Heart right ventricle (tissue), 16 donors: ENCODE measurements at regions not wholly inside any gene's neighbourhood (a gene's known extent, or its start where the extent isn't known, plus 50 kb on each side); places are given as distances from the start of the nearest gene placed in this dataset.

Experiments
- ATAC-seq, 8 donors: fragments of 200-7000 bp; cut with Tn5 transposase; one replicate each; pipeline ENCODE4 v1.9.1; 2020; ENCODE audit warnings: mild to moderate bottlenecking in 8 of 8, moderate library complexity in 8 of 8, moderate number of reproducible peaks in 1 of 8
- DNase-seq, 2 donors: peaks; one replicate each; pipeline ENCODE4 v3.0.0-alpha.2; 2020
- H3K27ac ChIP-seq, 10 donors: fragments of 200-600 bp; sonication (generic) in 2 of 10; one replicate each; pipeline versions ENCODE4 v1.5.0 to v1.8.0; 2020 to 2022; ENCODE audit warnings: mild to moderate bottlenecking in 3 of 10
- H3K27me3 ChIP-seq, 7 donors: fragments of 200-600 bp; one replicate each; pipeline ENCODE4 v1.8.0; 2021 to 2022; ENCODE audit warnings: mild to moderate bottlenecking in 2 of 7
- H3K36me3 ChIP-seq, 9 donors: fragments of 200-600 bp; sonication (generic) in 1 of 9; one replicate each; pipeline versions ENCODE4 v1.5.0 to v1.8.0; 2020 to 2022; ENCODE audit warnings: mild to moderate bottlenecking in 2 of 9
- H3K4me1 ChIP-seq, 9 donors: fragments of 200-600 bp; sonication (generic) in 1 of 9; one replicate each; pipeline versions ENCODE4 v1.5.0 to v1.8.0; 2020 to 2022; ENCODE audit warnings: mild to moderate bottlenecking in 4 of 9
- H3K4me3 ChIP-seq, 10 donors: fragments of 200-600 bp; sonication (generic) in 2 of 10; one replicate each; pipeline versions ENCODE4 v1.5.0 to v1.8.0; 2020 to 2022; ENCODE audit warnings: mild to moderate bottlenecking in 7 of 10, moderate library complexity in 2 of 10
- H3K9me3 ChIP-seq, 11 donors: fragments of 200-600 bp in 10 of 11; sonication (generic) in 2 of 11; one replicate each; pipeline versions ENCODE4 v1.5.0 to v1.8.0; 2013 to 2022; ENCODE audit warnings: mild to moderate bottlenecking in 2 of 11, control low read depth in 1 of 11, moderate library complexity in 1 of 11
- CTCF ChIP-seq, 9 donors: fragments of 200-600 bp; sonication (generic) in 2 of 9; IDR thresholded peaks; one replicate each; pipeline versions ENCODE4 v1.5.0 to v1.8.0; 2021 to 2022; ENCODE audit warnings: antibody characterized with exemption in 9 of 9, mild to moderate bottlenecking in 5 of 9, moderate library complexity in 1 of 9
- WGBS, 2 donors: extraction: QIAGEN DNeasy Blood & Tissue Kit; methylation state at CpG; one replicate each; pipeline ENCODE4 v1.1.7; 2013; ENCODE audit warnings: inconsistent platforms in 1 of 2; 5-methylcytosine and 5-hydroxymethylcytosine counted together
- intact Hi-C, 10 donors: fragments of 100-400 bp; cut with DNase I; formaldehyde crosslinking; loops; one replicate each; pipeline versions ENCODE4 v1.11.1 to v1.14.2; 2022
- donor health status: Arrhythmogenic right ventricular cardiomyopathy.
- donor health status: ischemic (EF 13 %, LVEDD 7.1; RV severe dilation, severe dysfunction).
- donor health status: healthy with polysubstance abuse.
- donor health status: DM: no; HTN: yes; CAD: no.
- donor health status: DM: no; HTN: no; CAD: no.
- donor health status: ischemic (EF 25% LVEDD 6.9; RV normal size, moderate dysfunction).
- donor health status: ischemic (EF 25% LVEDD 5.7; RV mildly dilated, moderate dysfunction).
- donor health status: healthy.
- donor health status: DM: yes; HTN: yes; CAD: no.
- donor health status: Ischemic cardiomyopathy.
- donor health status: ischemic (EF 35%, LVEDD 5.7; RV mildly dilated, moderate dysfunction).
- donor health status: nonischemic (EF 11% LVEDD 7.7; RV severe dilation, severe dysfunction).
- donor health status: DM: yes; HTN: yes; CAD: no.
- donor health status: PGD.
- donor health status: ischemic (EF 29% LVEDD 5.4; RV normal size, mild dysfunction).
- donor health status: nonischemic (EF 23%, LVEDD 6.1; RV moderate dilation, normal function).

GRCh38 chr7:96447109-96447645 is 125.3 kb upstream of the SLC25A13 start:
- no peak overlapping the region for H3K27ac ChIP-seq
- H3K4me3 ChIP-seq, result no peak overlapping the region
- ATAC-seq, result no peak
- DNase-seq, result no peak
- no peaks in the 10 kb centered on the region for H3K9me3 ChIP-seq
- H3K4me1 ChIP-seq, result peaks cover 0 to under 1% (median 0%) of the 10 kb centered on the region in 9 donors
- intact Hi-C loops, result no loop called here
- no peaks in the 10 kb centered on the region for H3K27me3 ChIP-seq
- no peaks in the 10 kb centered on the region for H3K36me3 ChIP-seq
- TF ChIP-seq CTCF (IDR thresholded peaks at IDR 0.05), result no peak
- WGBS, 2 donors, result 57 to 64% methylated on average over 5 of the region's 5 CpGs

GRCh38 chr7:96441436-96442084 is 119.7 kb upstream of the SLC25A13 start:
- Histone ChIP-seq H3K27me3 (no peaks in the 10 kb centered on the region), H3K9me3 (peaks cover 0 to 3% (median 0%) of the 10 kb centered on the region in 11 donors), H3K4me1 (peaks cover 0 to 8% (median 0%) of the 10 kb centered on the region in 9 donors), H3K27ac (peak overlapping the region in 1 of 10 donors; percentile 35), H3K36me3 (no peaks in the 10 kb centered on the region), H3K4me3 (no peak overlapping the region)
- ATAC-seq (peak in 3 of 8 donors; percentile 44 to 74 (median 69)), DNase-seq (no peak)
- intact Hi-C loops, result no loop called here
- WGBS, 2 donors, result 68 to 76% methylated on average over 5 of the region's 5 CpGs
- TF ChIP-seq CTCF (IDR thresholded peaks at IDR 0.05), result no peak

GRCh38 chr7:96440328-96440727 is 118.4 kb upstream of the SLC25A13 start:
- intact Hi-C loops, result no loop called here
- peaks cover 0 to 3% (median 0%) of the 10 kb centered on the region in 11 donors for H3K9me3 ChIP-seq
- peaks cover 0 to 8% (median 0%) of the 10 kb centered on the region in 9 donors for H3K4me1 ChIP-seq
- no peak for DNase-seq
- no peak for TF ChIP-seq CTCF (IDR thresholded peaks at IDR 0.05)
- no peaks in the 10 kb centered on the region for H3K36me3 ChIP-seq
- no peak overlapping the region for H3K27ac ChIP-seq
- ATAC-seq, result no peak
- no peak overlapping the region for H3K4me3 ChIP-seq
- H3K27me3 ChIP-seq, result no peaks in the 10 kb centered on the region
- 89% methylated on average over 4 of the region's 4 CpGs for WGBS, 2 donors

GRCh38 chr7:96436880-96437279 is 115.0 kb upstream of the SLC25A13 start:
- peaks cover 0 to 4% (median 0%) of the 10 kb centered on the region in 9 donors for H3K4me1 ChIP-seq
- H3K9me3 ChIP-seq, result peaks cover 0 to 3% (median 0%) of the 10 kb centered on the region in 11 donors
- H3K36me3 ChIP-seq, result no peaks in the 10 kb centered on the region
- ATAC-seq, result no peak
- intact Hi-C loops, result no loop called here
- TF ChIP-seq CTCF (IDR thresholded peaks at IDR 0.05), result no peak
- H3K4me3 ChIP-seq, result no peak overlapping the region
- no peaks in the 10 kb centered on the region for H3K27me3 ChIP-seq
- no peak for DNase-seq
- H3K27ac ChIP-seq, result no peak overlapping the region
